HCT116 (cell line): ENCODE measurements at regions not wholly inside any gene's neighbourhood (a gene's known extent, or its start where the extent isn't known, plus 50 kb on each side); places are given as distances from the start of the nearest gene placed in this dataset.

Experiments
- ATAC-seq: fragments of 200-7000 bp; cut with Tn5 transposase; 2 replicates; pipeline ENCODE4 v1.9.1; 2020; ENCODE audit warnings: mild to moderate bottlenecking, moderate library complexity
- BruUV-seq: library from RNA; stranded (reverse); fragments of 400-500 nt; replicated peaks from 2 replicates; lab custom pipeline; 2021; lab: Mats Ljungman, UMichigan
- CTCF ChIA-PET: fragments of 300-600 bp; sonication (Branson Sonifier 250); formaldehyde crosslinking; loops from one replicate; lab custom pipeline; 2021; ENCODE audit warnings: antibody characterized with exemption; lab: Charles Lee
- POLR2A ChIA-PET: fragments of 300-600, 350-600 bp; sonication (Branson Sonifier 250); formaldehyde crosslinking; loops from one replicate; lab custom pipeline; 2021; ENCODE audit warnings: antibody characterized with exemption; lab: Charles Lee
- RAD21 ChIA-PET, 2 experiments: fragments of 300-600 bp; sonication (Branson Sonifier 250); formaldehyde crosslinking; loops; one replicate each; lab custom pipeline; 2023; ENCODE audit warnings: low total read pairs in 2 of 2; ENCODE audit not compliant: uncharacterized antibody in 2 of 2, unreplicated experiment in 2 of 2, low non-redundant PET in 1 of 2; lab: Charles Lee
- DNase-seq: peaks from one replicate; pipeline ENCODE4 v3.0.0-alpha.2; 2010; ENCODE audit warnings: low read depth, low spot score
- H2AFZ ChIP-seq: fragments of 200-600 bp; shearing (Covaris generic), sonication (generic); 2 replicates; pipeline ENCODE4 v1.6.1; 2017; ENCODE audit warnings: low read depth, mixed run types, mixed read lengths, antibody characterized with exemption, low read length; ENCODE audit not compliant: poor library complexity, severe bottlenecking
- H3K27ac ChIP-seq: 2 replicates; pipeline ENCODE4 v1.5.1; 2012; ENCODE audit warnings: low read depth, low read length
- H3K27me3 ChIP-seq: fragments of 200-600 bp; sonication (generic); 2 replicates; pipeline ENCODE4 v1.6.1; 2016; ENCODE audit warnings: mixed run types, low read length, mixed read lengths; ENCODE audit not compliant: insufficient read depth
- H3K36me3 ChIP-seq, 2 experiments: fragments of 200-500 bp in 1 of 2; fragments of 200-600 bp in 1 of 2; sonication (Bioruptor generic) in 1 of 2; sonication (generic) in 1 of 2; 2 replicates each; pipeline versions ENCODE4 v1.5.1 to v1.6.1; 2014 to 2016; ENCODE audit warnings: low read length in 2 of 2, inconsistent platforms in 1 of 2, mixed read lengths in 1 of 2, mixed run types in 1 of 2; ENCODE audit not compliant: insufficient read depth in 2 of 2, control insufficient read depth in 1 of 2
- H3K4me1 ChIP-seq, 2 experiments: fragments of 200-600 bp in 1 of 2; sonication (generic) in 1 of 2; 2 replicates each; pipeline versions ENCODE4 v1.5.1 to v1.6.1; 2012 to 2017; ENCODE audit warnings: low read length in 2 of 2, inconsistent platforms in 1 of 2, mild to moderate bottlenecking in 1 of 2, mixed read lengths in 1 of 2, mixed run types in 1 of 2, moderate library complexity in 1 of 2; ENCODE audit not compliant: insufficient read depth in 2 of 2, control insufficient read depth in 1 of 2
- H3K4me2 ChIP-seq: fragments of 200-600 bp; sonication (generic); 2 replicates; pipeline ENCODE4 v1.6.1; 2017; ENCODE audit warnings: mixed run types, low read length, mixed read lengths
- H3K4me3 ChIP-seq, 2 experiments: fragments of 200-600 bp in 1 of 2; sonication (generic) in 1 of 2; replicated peaks in 1 of 2; 2 replicates each; pipeline ENCODE4 v1.5.1; 2011 to 2016; ENCODE audit warnings: low read length in 2 of 2, control low read depth in 1 of 2, low read depth in 1 of 2, mild to moderate bottlenecking in 1 of 2, mixed read lengths in 1 of 2, mixed run types in 1 of 2
- H3K79me2 ChIP-seq: fragments of 200-600 bp; sonication (generic); 2 replicates; pipeline ENCODE4 v1.6.1; 2017; ENCODE audit warnings: mild to moderate bottlenecking, mixed run types, low read length, moderate library complexity, mixed read lengths; ENCODE audit not compliant: insufficient read depth
- H3K9ac ChIP-seq: fragments of 200-600 bp; sonication (generic); 2 replicates; pipeline ENCODE4 v1.6.1; 2016; ENCODE audit warnings: low read length, mixed read lengths
- H3K9me2 ChIP-seq: fragments of 200-600 bp; sonication (generic), shearing (Covaris generic); 2 replicates; pipeline ENCODE4 v1.6.1; 2017; ENCODE audit warnings: mixed run types, mild to moderate bottlenecking, moderate library complexity; ENCODE audit not compliant: insufficient read depth
- H3K9me3 ChIP-seq, 2 experiments: fragments of 200-500 bp in 1 of 2; fragments of 200-600 bp in 1 of 2; sonication (Bioruptor generic) in 1 of 2; sonication (generic) in 1 of 2; 2 replicates each; pipeline ENCODE4 v1.6.1; 2014 to 2017; ENCODE audit warnings: low read length in 2 of 2, mixed read lengths in 2 of 2, inconsistent platforms in 1 of 2, low read depth in 1 of 2, mild to moderate bottlenecking in 1 of 2, mixed run types in 1 of 2, moderate library complexity in 1 of 2; ENCODE audit not compliant: control insufficient read depth in 1 of 2, insufficient read depth in 1 of 2
- H4K20me1 ChIP-seq: fragments of 200-600 bp; sonication (generic), shearing (Covaris generic); 2 replicates; pipeline ENCODE4 v1.6.1; 2017; ENCODE audit warnings: mixed run types, mild to moderate bottlenecking, moderate library complexity; ENCODE audit not compliant: insufficient read depth
- ATF3 ChIP-seq: IDR thresholded peaks from 2 replicates; pipeline ENCODE4 v1.6.1; 2012
- CBX3 ChIP-seq: IDR thresholded peaks from 2 replicates; pipeline ENCODE4 v1.6.1; 2012; ENCODE audit warnings: low read depth
- CTCF ChIP-seq, 3 experiments: fragments of 200-600 bp in 1 of 3; sonication (generic) in 1 of 3; IDR thresholded peaks in 2 of 3; conservative IDR thresholded peaks in 1 of 3; 2 replicates each; pipeline ENCODE4 v1.5.1; 2012 to 2017; ENCODE audit warnings: low read depth in 2 of 3, low read length in 2 of 3, antibody characterized with exemption in 1 of 3, borderline replicate concordance in 1 of 3, control low read depth in 1 of 3, mild to moderate bottlenecking in 1 of 3, mixed read lengths in 1 of 3, mixed run types in 1 of 3, moderate library complexity in 1 of 3; ENCODE audit not compliant: insufficient read depth in 1 of 3
- EZH2 ChIP-seq: fragments of 200-600 bp; sonication (generic); IDR thresholded peaks from 2 replicates; pipeline ENCODE4 v1.6.1; 2017; ENCODE audit warnings: antibody characterized with exemption, mixed run types
- EZH2phosphoT487 ChIP-seq: fragments of 200-600 bp; IDR thresholded peaks from 2 replicates; pipeline ENCODE4 v1.6.1; 2018; ENCODE audit warnings: antibody characterized with exemption, borderline replicate concordance
- FOSL1 ChIP-seq: IDR thresholded peaks from 2 replicates; pipeline ENCODE4 v1.6.1; 2012; ENCODE audit warnings: low read depth
- MAX ChIP-seq: IDR thresholded peaks from 2 replicates; pipeline ENCODE4 v1.6.1; 2012
- RAD21 ChIP-seq: IDR thresholded peaks from 2 replicates; pipeline ENCODE4 v1.6.1; 2012; ENCODE audit warnings: low read depth, mild to moderate bottlenecking
- SP1 ChIP-seq: IDR thresholded peaks from 2 replicates; pipeline ENCODE4 v1.6.1; 2012; ENCODE audit warnings: low read depth
- SRF ChIP-seq: IDR thresholded peaks from 2 replicates; pipeline ENCODE4 v1.6.1; 2012; ENCODE audit warnings: low read depth
- TCF7L2 ChIP-seq: IDR thresholded peaks from 2 replicates; pipeline ENCODE4 v1.7.0; 2011; ENCODE audit warnings: borderline replicate concordance, inconsistent platforms; ENCODE audit not compliant: insufficient read depth, insufficient read length; ENCODE audit errors: extremely low read depth
- ZBTB33 ChIP-seq: IDR thresholded peaks from 2 replicates; pipeline ENCODE4 v1.6.1; 2011; ENCODE audit warnings: mild to moderate bottlenecking, low read length, moderate library complexity; ENCODE audit not compliant: insufficient replicate concordance; ENCODE audit errors: extremely low read depth
- ZFX ChIP-seq: fragments of 450-650 bp; IDR thresholded peaks from 2 replicates; pipeline ENCODE4 v1.6.1; 2017
- intact Hi-C: fragments of 100-400 bp; cut with micrococcal nuclease; formaldehyde crosslinking; loops from 2 replicates; pipeline ENCODE4 v1.10.0; 2022

- no peak overlapping the region for H3K4me3 ChIP-seq
- POLR2A ChIA-PET: no interaction called here
- CTCF ChIA-PET: no interaction called here
- H3K4me1 ChIP-seq: no peaks in the 10 kb centered on the region
- no peak for TF ChIP-seq TCF7L2
- TF ChIP-seq ZBTB33: no peak
- no peak for TF ChIP-seq CTCF (IDR thresholded peaks at IDR 0.05 in 2 of 3, conservative IDR thresholded peaks at IDR 0.05 in 1 of 3; ENCODE audit: borderline replicate concordance in 1 of 3, insufficient read depth in 1 of 3, low read depth in 2 of 3, low read length in 2 of 3)
- TF ChIP-seq SP1: no peak
- TF ChIP-seq FOSL1: no peak
- no peak for TF ChIP-seq EZH2phosphoT487
- no peak for TF ChIP-seq EZH2
- TF ChIP-seq SRF: no peak
- no peak for TF ChIP-seq CBX3
- TF ChIP-seq MAX: no peak
- no peak for TF ChIP-seq ATF3
- no peak for TF ChIP-seq ZFX
- no peak for TF ChIP-seq RAD21
- no peak for ATAC-seq
- RAD21 ChIA-PET: no interaction called here
- no peak overlapping the region for H3K9ac ChIP-seq
- H3K9me3 ChIP-seq: no peaks in the 10 kb centered on the region
- no peak for DNase-seq
- H3K79me2 ChIP-seq: no peaks in the 10 kb centered on the region
- H3K4me2 ChIP-seq: no peak overlapping the region
- no peaks in the 10 kb centered on the region for H3K36me3 ChIP-seq
- H3K27me3 ChIP-seq: peaks cover 5% of the 10 kb centered on the region; the same call in 1 of the 2 replicates
- no TSS peak for BruUV-seq
- no peak overlapping the region for H3K27ac ChIP-seq
- no peaks in the 10 kb centered on the region for H4K20me1 ChIP-seq
- no peaks in the 10 kb centered on the region for H3K9me2 ChIP-seq
- intact Hi-C loops: no loop called here
- H2AFZ ChIP-seq: no peak overlapping the region
Observed at GRCh38 chr1:47638713-47639112, 200.9 kb downstream of the FOXD2 start.
